Colonic mucosa (tissue), 4 donors: ENCODE measurements at regions not wholly inside any gene's neighbourhood (a gene's known extent, or its start where the extent isn't known, plus 50 kb on each side); places are given as distances from the start of the nearest gene placed in this dataset.

Experiments
- DNase-seq: peaks from one replicate; pipeline ENCODE4 v3.0.0-alpha.2; 2020
- H3K27ac ChIP-seq: fragments of 200-600 bp; one replicate; pipeline ENCODE4 v1.8.0; 2021
- H3K27me3 ChIP-seq: fragments of 200-600 bp; one replicate; pipeline ENCODE4 v1.8.0; 2021
- H3K36me3 ChIP-seq: fragments of 200-600 bp; one replicate; pipeline ENCODE4 v1.8.0; 2021
- H3K4me1 ChIP-seq: fragments of 200-600 bp; one replicate; pipeline ENCODE4 v1.8.0; 2021; ENCODE audit warnings: mild to moderate bottlenecking
- H3K4me3 ChIP-seq: fragments of 200-600 bp; one replicate; pipeline ENCODE4 v1.8.0; 2021
- H3K9ac ChIP-seq, 2 donors: one replicate each; pipeline ENCODE4 v1.7.0; 2013; ENCODE audit warnings: control low read depth in 2 of 2, low read depth in 2 of 2, low read length in 2 of 2
- H3K9me3 ChIP-seq: fragments of 200-600 bp; one replicate; pipeline ENCODE4 v1.8.0; 2021
- intact Hi-C: fragments of 100-400 bp; cut with DNase I; formaldehyde crosslinking; loops from one replicate; pipeline ENCODE4 v1.14.1; 2022
- TF ChIP-seq, protein P1 (sequence below): fragments of 200-600 bp; IDR thresholded peaks from one replicate; pipeline ENCODE4 v1.8.0; 2022; ENCODE audit warnings: antibody characterized with exemption, mild to moderate bottlenecking
- donor health status: healthy.
- donor health status: DM: no; HTN: no; CAD: no.
- donor health status: DM: no; HTN: no; CAD: no.

- Histone ChIP-seq H3K36me3 (no peaks in the 10 kb centered on the region), H3K27ac (no peak overlapping the region), H3K27me3 (no peaks in the 10 kb centered on the region), H3K4me1 (no peaks in the 10 kb centered on the region), H3K9me3 (no peaks in the 10 kb centered on the region), H3K9ac (no peak overlapping the region), H3K4me3 (no peak overlapping the region)
- intact Hi-C loops, result no loop called here
- TF ChIP-seq, protein P1, sequence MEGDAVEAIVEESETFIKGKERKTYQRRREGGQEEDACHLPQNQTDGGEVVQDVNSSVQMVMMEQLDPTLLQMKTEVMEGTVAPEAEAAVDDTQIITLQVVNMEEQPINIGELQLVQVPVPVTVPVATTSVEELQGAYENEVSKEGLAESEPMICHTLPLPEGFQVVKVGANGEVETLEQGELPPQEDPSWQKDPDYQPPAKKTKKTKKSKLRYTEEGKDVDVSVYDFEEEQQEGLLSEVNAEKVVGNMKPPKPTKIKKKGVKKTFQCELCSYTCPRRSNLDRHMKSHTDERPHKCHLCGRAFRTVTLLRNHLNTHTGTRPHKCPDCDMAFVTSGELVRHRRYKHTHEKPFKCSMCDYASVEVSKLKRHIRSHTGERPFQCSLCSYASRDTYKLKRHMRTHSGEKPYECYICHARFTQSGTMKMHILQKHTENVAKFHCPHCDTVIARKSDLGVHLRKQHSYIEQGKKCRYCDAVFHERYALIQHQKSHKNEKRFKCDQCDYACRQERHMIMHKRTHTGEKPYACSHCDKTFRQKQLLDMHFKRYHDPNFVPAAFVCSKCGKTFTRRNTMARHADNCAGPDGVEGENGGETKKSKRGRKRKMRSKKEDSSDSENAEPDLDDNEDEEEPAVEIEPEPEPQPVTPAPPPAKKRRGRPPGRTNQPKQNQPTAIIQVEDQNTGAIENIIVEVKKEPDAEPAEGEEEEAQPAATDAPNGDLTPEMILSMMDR, result no peak
- DNase-seq, result no peak
These were observed 249.0 kb downstream of the CRPPA start for GRCh38 chr7:16172366-16172765.

DNA sequence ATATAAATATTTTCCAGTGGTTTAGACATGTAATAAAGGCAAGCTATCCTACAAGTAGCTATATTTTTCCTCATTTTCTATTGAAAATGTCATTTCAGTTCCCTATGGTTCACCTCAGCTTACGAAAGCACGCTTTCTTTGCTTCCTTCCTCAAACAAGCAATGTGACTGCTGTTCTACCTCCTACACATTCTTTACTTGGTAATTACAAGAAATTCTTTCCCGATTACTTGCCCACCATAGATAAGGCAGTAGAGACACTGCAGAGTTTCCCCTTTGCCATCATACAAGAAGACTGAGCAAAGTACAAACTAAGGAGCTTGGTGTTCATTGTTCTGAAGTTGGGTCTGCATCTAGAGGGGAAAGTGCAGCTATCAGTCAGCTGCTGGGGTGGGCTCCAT, 249.4 kb downstream of the CRPPA start:
- intact Hi-C loops, result no loop called here
- no peak overlapping the region for H3K27ac ChIP-seq
- no peaks in the 10 kb centered on the region for H3K9me3 ChIP-seq
- H3K9ac ChIP-seq, result no peak overlapping the region
- no peak for DNase-seq
- TF ChIP-seq, protein P1, result no peak
- no peaks in the 10 kb centered on the region for H3K27me3 ChIP-seq
- H3K4me1 ChIP-seq, result no peaks in the 10 kb centered on the region
- no peak overlapping the region for H3K4me3 ChIP-seq
- no peaks in the 10 kb centered on the region for H3K36me3 ChIP-seq

DNA sequence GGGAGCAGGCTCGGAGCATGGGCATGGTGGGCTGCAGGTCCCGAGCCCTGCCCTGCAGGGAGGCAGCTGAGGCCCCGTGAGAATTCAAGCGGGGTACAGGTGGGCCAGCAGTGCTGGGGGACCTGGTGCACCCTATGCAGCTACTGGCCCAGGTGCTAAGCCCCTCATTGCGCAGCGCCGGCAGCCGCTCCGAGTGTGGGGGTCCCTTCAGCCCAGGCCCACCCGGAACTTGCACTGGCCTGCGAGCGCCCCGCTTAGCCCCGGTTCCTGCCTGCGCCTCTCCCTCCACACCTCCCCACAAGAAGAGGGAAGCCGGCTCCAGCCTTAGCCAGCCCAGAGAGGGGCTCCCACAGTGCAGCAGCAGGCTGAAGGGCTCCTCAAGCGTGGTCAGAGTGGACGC, 250.7 kb downstream of the CRPPA start:
- DNase-seq, result no peak
- Histone ChIP-seq H3K4me3 (no peak overlapping the region), H3K9ac (no peak overlapping the region), H3K27ac (no peak overlapping the region), H3K27me3 (no peaks in the 10 kb centered on the region), H3K9me3 (no peaks in the 10 kb centered on the region), H3K36me3 (no peaks in the 10 kb centered on the region), H3K4me1 (no peaks in the 10 kb centered on the region)
- intact Hi-C loops, result no loop called here
- TF ChIP-seq, protein P1, result no peak

GRCh38 chr7:16169537-16169936, 251.8 kb downstream of the CRPPA start:
- TF ChIP-seq, protein P1, result no peak
- Histone ChIP-seq H3K27ac (no peak overlapping the region), H3K27me3 (no peaks in the 10 kb centered on the region), H3K9ac (no peak overlapping the region), H3K4me1 (no peaks in the 10 kb centered on the region), H3K4me3 (no peak overlapping the region), H3K9me3 (no peaks in the 10 kb centered on the region), H3K36me3 (no peaks in the 10 kb centered on the region)
- intact Hi-C loops, result no loop called here
- no peak for DNase-seq

- intact Hi-C loops, result no loop called here
- Histone ChIP-seq H3K9me3 (no peaks in the 10 kb centered on the region), H3K27ac (no peak overlapping the region), H3K36me3 (no peaks in the 10 kb centered on the region), H3K27me3 (no peaks in the 10 kb centered on the region), H3K4me3 (no peak overlapping the region), H3K4me1 (no peaks in the 10 kb centered on the region), H3K9ac (no peak overlapping the region)
- TF ChIP-seq, protein P1, result no peak
- no peak for DNase-seq
These were observed 253.8 kb downstream of the CRPPA start for GRCh38 chr7:16167526-16167925.

- H3K9me3 ChIP-seq, result peaks cover 3% of the 10 kb centered on the region
- TF ChIP-seq, protein P1, result no peak
- H3K27ac ChIP-seq, result no peak overlapping the region
- no peak overlapping the region for H3K9ac ChIP-seq
- no peak for DNase-seq
- intact Hi-C loops, result no loop called here
- no peaks in the 10 kb centered on the region for H3K4me1 ChIP-seq
- no peaks in the 10 kb centered on the region for H3K36me3 ChIP-seq
- H3K4me3 ChIP-seq, result no peak overlapping the region
- H3K27me3 ChIP-seq, result no peaks in the 10 kb centered on the region
These were observed 277.0 kb downstream of the CRPPA start for GRCh38 chr7:16144361-16144760.
